OCI-LY7 (cell line): ENCODE measurements at regions not wholly inside any gene's neighbourhood (a gene's known extent, or its start where the extent isn't known, plus 50 kb on each side); places are given as distances from the start of the nearest gene placed in this dataset.
"Not testable (repeated sequence)": the region's sequence is repeated elsewhere in the genome, so short reads cannot be mapped to it uniquely, and the experiment has no call there.

ENCODE experiments used
- CTCF ChIP-seq: fragments of 200-600 bp; sonication (generic); conservative IDR thresholded peaks from 2 replicates; pipeline ENCODE4 v1.5.1; 2014; ENCODE audit warnings: mild to moderate bottlenecking, antibody characterized with exemption, low read length, moderate library complexity, mixed read lengths
- EZH2phosphoT487 ChIP-seq: fragments of 200-600 bp; sonication (generic); IDR thresholded peaks from 2 replicates; pipeline ENCODE4 v1.6.1; 2018; ENCODE audit warnings: low read depth, borderline replicate concordance, mild to moderate bottlenecking, mixed run types, antibody characterized with exemption, low read length, moderate library complexity, mixed read lengths

DNA sequence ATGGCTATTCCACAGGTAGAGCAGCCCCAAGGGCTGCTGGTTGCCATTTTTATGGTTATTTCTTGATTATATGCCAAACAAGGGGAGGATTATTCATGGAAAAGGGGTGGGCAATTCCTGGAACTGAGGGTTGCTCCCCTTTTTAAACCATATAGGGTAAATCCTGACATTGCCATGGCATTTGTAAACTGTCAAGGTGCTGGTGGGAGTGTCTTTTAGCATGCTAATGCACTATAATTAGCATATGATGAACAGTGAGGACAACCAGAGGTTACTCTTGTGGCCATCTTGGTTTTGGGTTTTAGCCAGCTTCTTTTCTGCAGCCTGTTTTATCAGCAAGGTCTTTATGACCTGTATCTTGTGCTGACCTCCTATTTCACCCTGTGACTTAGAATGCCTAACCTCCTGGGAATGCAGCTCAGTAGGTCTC lies 503.7 kb downstream of the IGSF11 start:
- not testable (repeated sequence) for TF ChIP-seq CTCF, EZH2phosphoT487
